ENCODE measurements at regions not wholly inside any gene's neighbourhood (a gene's known extent, or its start where the extent isn't known, plus 50 kb on each side); places are given as distances from the start of the nearest gene placed in this dataset.

DNA sequence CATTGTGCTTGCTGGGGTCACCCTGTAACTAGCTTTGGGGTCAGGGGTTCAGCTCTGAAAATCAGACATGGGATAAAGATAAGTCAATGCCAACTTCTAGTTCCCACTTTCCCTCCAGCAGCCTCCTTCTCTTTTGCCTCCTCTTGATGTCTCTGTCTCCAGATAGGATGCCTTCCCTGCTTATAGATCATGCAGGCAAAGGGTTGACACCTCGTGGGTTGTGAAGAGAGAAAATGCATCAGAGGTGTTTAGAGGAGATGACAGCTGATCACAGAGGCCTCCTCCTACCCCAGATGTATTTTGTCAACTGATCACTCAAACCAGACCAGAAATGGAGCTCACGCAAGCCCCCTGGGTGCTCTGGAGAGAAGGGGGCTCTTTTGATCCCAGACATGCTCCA lies 337.8 kb downstream of the BUD13 start:
- Histone ChIP-seq H3K4me3 (no peak overlapping the region), H3K4me1 (no peaks in the 10 kb centered on the region), H3K9me3 (peaks cover 0 to 1% (median 0%) of the 10 kb centered on the region in 4 donors), H3K27ac (no peak overlapping the region), H3K27me3 (no peaks in the 10 kb centered on the region), H3K36me3 (no peaks in the 10 kb centered on the region)
- no peak for ATAC-seq (ENCODE audit: low FRiP score in 2 of 2)
- TF ChIP-seq EP300 (IDR thresholded peaks at IDR 0.05) (no peak), POLR2AphosphoS5 (IDR thresholded peaks at IDR 0.05) (no peak), POLR2A (IDR thresholded peaks at IDR 0.05) (no peak)
- TF ChIP-seq, protein P1, sequence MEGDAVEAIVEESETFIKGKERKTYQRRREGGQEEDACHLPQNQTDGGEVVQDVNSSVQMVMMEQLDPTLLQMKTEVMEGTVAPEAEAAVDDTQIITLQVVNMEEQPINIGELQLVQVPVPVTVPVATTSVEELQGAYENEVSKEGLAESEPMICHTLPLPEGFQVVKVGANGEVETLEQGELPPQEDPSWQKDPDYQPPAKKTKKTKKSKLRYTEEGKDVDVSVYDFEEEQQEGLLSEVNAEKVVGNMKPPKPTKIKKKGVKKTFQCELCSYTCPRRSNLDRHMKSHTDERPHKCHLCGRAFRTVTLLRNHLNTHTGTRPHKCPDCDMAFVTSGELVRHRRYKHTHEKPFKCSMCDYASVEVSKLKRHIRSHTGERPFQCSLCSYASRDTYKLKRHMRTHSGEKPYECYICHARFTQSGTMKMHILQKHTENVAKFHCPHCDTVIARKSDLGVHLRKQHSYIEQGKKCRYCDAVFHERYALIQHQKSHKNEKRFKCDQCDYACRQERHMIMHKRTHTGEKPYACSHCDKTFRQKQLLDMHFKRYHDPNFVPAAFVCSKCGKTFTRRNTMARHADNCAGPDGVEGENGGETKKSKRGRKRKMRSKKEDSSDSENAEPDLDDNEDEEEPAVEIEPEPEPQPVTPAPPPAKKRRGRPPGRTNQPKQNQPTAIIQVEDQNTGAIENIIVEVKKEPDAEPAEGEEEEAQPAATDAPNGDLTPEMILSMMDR (IDR thresholded peaks at IDR 0.05), result no peak
- DNase-seq, result no peak
- WGBS, 2 donors, result 62 to 79% methylated on average over 2 of the region's 2 CpGs

DNA sequence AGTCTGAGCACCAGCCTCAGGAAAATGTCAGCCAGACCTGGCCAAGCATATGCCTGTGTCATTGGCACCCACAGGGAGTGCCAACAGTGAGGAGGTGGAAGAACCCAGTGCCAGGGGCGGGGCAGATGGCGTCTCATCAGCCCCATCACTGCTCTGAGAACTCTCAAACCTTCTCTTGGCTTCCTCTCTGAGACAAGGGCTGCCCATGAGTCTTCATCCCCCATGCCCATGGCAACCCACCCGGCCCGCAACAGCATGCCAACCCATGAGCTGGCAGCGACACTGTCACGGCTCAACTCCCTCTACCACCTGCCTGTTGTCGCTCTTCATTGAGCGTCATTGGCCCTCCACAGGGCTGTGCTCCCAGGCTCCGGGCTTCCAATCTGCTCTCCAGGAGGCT lies 340.5 kb downstream of the BUD13 start:
- no peak overlapping the region for H3K27ac ChIP-seq
- no peaks in the 10 kb centered on the region for H3K36me3 ChIP-seq
- peak in 1 of 2 donors; percentile 54 for DNase-seq
- no peaks in the 10 kb centered on the region for H3K27me3 ChIP-seq
- WGBS, 2 donors, result 94 to 100% methylated on average over 8 of the region's 9 CpGs
- no peaks in the 10 kb centered on the region for H3K9me3 ChIP-seq
- TF ChIP-seq POLR2AphosphoS5 (IDR thresholded peaks at IDR 0.05) (no peak), EP300 (IDR thresholded peaks at IDR 0.05) (no peak), POLR2A (IDR thresholded peaks at IDR 0.05) (no peak)
- TF ChIP-seq, protein P1 (IDR thresholded peaks at IDR 0.05), result no peak
- no peak overlapping the region for H3K4me3 ChIP-seq
- peak in 1 of 2 donors; percentile 45 for ATAC-seq (ENCODE audit: low FRiP score in 2 of 2)
- no peaks in the 10 kb centered on the region for H3K4me1 ChIP-seq

- no peaks in the 10 kb centered on the region for H3K36me3 ChIP-seq
- 69% methylated on average over 1 of the region's 1 CpG; no CpG with 5 or more reads in 1 of the 2 donors for WGBS, 2 donors
- no peaks in the 10 kb centered on the region for H3K27me3 ChIP-seq
- H3K4me1 ChIP-seq, result no peaks in the 10 kb centered on the region
- TF ChIP-seq, protein P1 (IDR thresholded peaks at IDR 0.05), result no peak
- TF ChIP-seq EP300 (IDR thresholded peaks at IDR 0.05), result no peak
- TF ChIP-seq POLR2A (IDR thresholded peaks at IDR 0.05), result no peak
- no peak for TF ChIP-seq POLR2AphosphoS5 (IDR thresholded peaks at IDR 0.05)
- H3K4me3 ChIP-seq, result no peak overlapping the region
- ATAC-seq (ENCODE audit: low FRiP score in 2 of 2) (no peak), DNase-seq (no peak)
- H3K9me3 ChIP-seq, result no peaks in the 10 kb centered on the region
- H3K27ac ChIP-seq, result no peak overlapping the region
Observed at GRCh38 chr11:116431842-116432241, 340.9 kb downstream of the BUD13 start.

DNA sequence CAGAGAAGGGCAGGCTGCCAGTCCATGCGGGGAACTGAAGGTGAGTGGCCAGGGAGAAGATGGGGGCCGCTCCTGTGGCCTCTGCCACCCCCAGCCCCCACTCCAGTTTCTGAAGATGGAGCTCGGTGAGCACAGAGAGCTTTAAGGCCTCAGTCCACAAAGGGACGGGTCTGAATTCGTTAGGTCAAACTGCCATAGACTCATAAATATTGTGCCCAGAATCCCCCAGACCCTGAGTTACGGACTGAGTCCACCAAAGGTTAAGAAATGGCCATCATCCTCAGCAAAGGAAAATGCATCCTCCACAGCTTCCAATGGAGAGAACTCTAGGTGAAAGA lies 344.2 kb downstream of the BUD13 start:
- Histone ChIP-seq H3K4me1 (no peaks in the 10 kb centered on the region), H3K4me3 (no peak overlapping the region), H3K27me3 (no peaks in the 10 kb centered on the region), H3K36me3 (no peaks in the 10 kb centered on the region), H3K27ac (no peak overlapping the region), H3K9me3 (no peaks in the 10 kb centered on the region)
- no peak for TF ChIP-seq POLR2A (IDR thresholded peaks at IDR 0.05)
- TF ChIP-seq POLR2AphosphoS5 (IDR thresholded peaks at IDR 0.05), result no peak
- TF ChIP-seq, protein P1 (IDR thresholded peaks at IDR 0.05), result no peak
- TF ChIP-seq EP300 (IDR thresholded peaks at IDR 0.05), result no peak
- ATAC-seq (ENCODE audit: low FRiP score in 2 of 2) (no peak), DNase-seq (peak in 1 of 2 donors; percentile 38)
- 75 to 92% methylated on average over 4 to 5 of the region's 6 CpGs for WGBS, 2 donors

DNA sequence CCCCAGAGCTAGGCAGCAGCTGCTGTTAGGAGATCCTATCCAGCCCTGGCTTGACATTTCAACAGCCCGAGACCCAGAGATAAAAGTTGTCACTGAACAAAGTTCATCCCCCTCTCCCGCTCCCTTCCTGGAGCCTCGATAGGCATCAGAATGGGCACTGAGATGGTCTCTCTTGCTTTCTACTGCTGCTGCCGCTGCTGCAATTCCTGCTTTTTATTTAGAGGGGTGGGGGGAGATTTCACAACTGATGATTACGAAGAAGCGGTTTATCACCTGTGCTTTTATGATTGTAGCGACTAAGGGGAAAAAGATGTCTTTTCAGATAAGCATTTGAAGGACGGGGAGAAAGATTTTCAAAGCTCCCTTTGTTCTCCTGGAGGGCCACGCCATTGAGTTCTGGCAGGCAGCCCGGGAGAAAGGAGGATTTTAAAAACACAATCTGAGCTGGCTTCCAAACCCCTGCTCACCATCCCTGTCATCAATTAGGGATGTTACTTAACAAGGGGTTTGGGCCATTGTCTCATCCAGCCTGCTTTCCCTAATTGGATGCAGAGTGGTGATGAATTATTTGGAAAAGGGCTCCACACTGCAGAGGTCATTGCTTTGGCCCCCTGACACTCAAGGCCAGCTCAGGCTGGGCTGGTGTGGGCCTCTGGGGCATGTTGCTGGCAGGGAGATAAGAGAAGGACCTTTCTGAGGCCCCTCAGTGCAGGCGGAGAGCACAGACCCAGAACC lies 344.7 kb downstream of the BUD13 start:
- DNase-seq, result no peak
- no peak overlapping the region for H3K27ac ChIP-seq
- WGBS, 2 donors, result 25 to 35% methylated on average over 11 of the region's 11 CpGs

More for the DNA sequence above, 344.7 kb downstream of the BUD13 start:
- peak in 1 of 2 donors; percentile 25 for ATAC-seq (ENCODE audit: low FRiP score in 2 of 2)
- H3K27me3 ChIP-seq, result no peaks in the 10 kb centered on the region
- H3K36me3 ChIP-seq, result no peaks in the 10 kb centered on the region
- H3K4me1 ChIP-seq, result no peaks in the 10 kb centered on the region
- no peaks in the 10 kb centered on the region for H3K9me3 ChIP-seq
- H3K4me3 ChIP-seq, result no peak overlapping the region
- TF ChIP-seq POLR2A (IDR thresholded peaks at IDR 0.05) (no peak), POLR2AphosphoS5 (IDR thresholded peaks at IDR 0.05) (no peak), EP300 (IDR thresholded peaks at IDR 0.05) (no peak)
- TF ChIP-seq, protein P1 (IDR thresholded peaks at IDR 0.05), result no peak
